ENCODE measurements at regions not wholly inside any gene's neighbourhood (a gene's known extent, or its start where the extent isn't known, plus 50 kb on each side); places are given as distances from the start of the nearest gene placed in this dataset.

- Histone ChIP-seq H3K56ac (replicated peaks; ENCODE audit: insufficient read length, low read depth, low read length) (no peak overlapping the region), H3K9me3 (ENCODE audit: insufficient read depth in 2 of 2, low read depth in 1 of 2, low read length in 1 of 2) (no peaks in the 10 kb centered on the region), H3K4me1 (replicated peaks in 1 of 4; ENCODE audit: control insufficient read depth in 3 of 4, insufficient read depth in 4 of 4, low read length in 3 of 4) (no peaks in the 10 kb centered on the region), H2BK15ac (ENCODE audit: low read length) (no peak overlapping the region), H3K23me2 (ENCODE audit: low read depth, low read length) (no peaks in the 10 kb centered on the region; the same call in 1 of the 2 replicates), H3K23ac (ENCODE audit: insufficient read length) (no peak overlapping the region), H3K27me3 (replicated peaks in 1 of 4; ENCODE audit: control insufficient read depth in 3 of 4, extremely low read depth in 1 of 4, insufficient read depth in 3 of 4, low read length in 3 of 4) (no peaks in the 10 kb centered on the region), H3K9ac (replicated peaks in 1 of 4; ENCODE audit: extremely low read depth in 1 of 4, low read depth in 3 of 4, low read length in 3 of 4) (no peak overlapping the region), H3K27ac (ENCODE audit: low read depth, low read length) (no peak overlapping the region), H4K8ac (ENCODE audit: extremely low read depth, insufficient read depth, low read length) (no peak overlapping the region), H3K36me3 (ENCODE audit: control insufficient read depth in 2 of 4, insufficient read depth in 4 of 4, low read length in 3 of 4) (no peaks in the 10 kb centered on the region), H3K4ac (replicated peaks; ENCODE audit: insufficient read length, low read depth, low read length) (no peak overlapping the region), H4K91ac (replicated peaks; ENCODE audit: insufficient read length, low read length) (no peak overlapping the region), H3K79me2 (ENCODE audit: control insufficient read depth in 1 of 2, insufficient read depth in 2 of 2, low read length in 2 of 2) (no peaks in the 10 kb centered on the region), H3K18ac (ENCODE audit: extremely low read depth, low read length) (no peak overlapping the region), H2BK120ac (replicated peaks; ENCODE audit: low read depth, low read length) (no peak overlapping the region), H4K20me1 (replicated peaks in 1 of 2; ENCODE audit: control insufficient read depth in 1 of 2, insufficient read depth in 2 of 2, low read length in 2 of 2) (no peaks in the 10 kb centered on the region), H3K4me2 (ENCODE audit: insufficient read depth in 1 of 2, low read depth in 2 of 2, low read length in 2 of 2) (no peak overlapping the region), H2AFZ (ENCODE audit: low read length) (no peak overlapping the region), H2BK12ac (ENCODE audit: low read depth, low read length) (no peak overlapping the region), H3K79me1 (ENCODE audit: low read depth, low read length) (no peaks in the 10 kb centered on the region), H2BK20ac (ENCODE audit: low read length) (no peak overlapping the region), H2AK5ac (ENCODE audit: low read depth, low read length) (no peak overlapping the region), H3K14ac (ENCODE audit: insufficient read length) (no peak overlapping the region), H2BK5ac (ENCODE audit: low read depth, low read length) (no peak overlapping the region), H3K4me3 (ENCODE audit: extremely low read depth in 1 of 4, insufficient read depth in 2 of 4, low read depth in 3 of 4, low read length in 4 of 4) (no peak overlapping the region), H4K5ac (ENCODE audit: insufficient read length, low read depth, low read length) (no peak overlapping the region)
- FAIRE-seq (no peak), DNase-seq (ENCODE audit: low read depth in 1 of 2, low spot score in 2 of 2) (no peak)
- 84% methylated on average over 4 of the region's 4 CpGs; no CpG with 5 or more reads in 1 of the 2 experiments for WGBS, 2 experiments (ENCODE audit: extremely low coverage in 1 of 2, insufficient coverage in 1 of 2, insufficient read length in 1 of 2, insufficient replicate concordance in 2 of 2, low coverage in 1 of 2, low lambda C conversion rate in 2 of 2, missing lambda C conversion rate in 1 of 2)
- ChIA-PET POLR2A (ENCODE audit: partially characterized antibody) (no interaction called here), CTCF (ENCODE audit: partially characterized antibody) (interaction anchor here (1.7 to 2.0 kb wide), 2 partner anchors 11 to 25 kb away, joined by 3 to 7 read pairs; no protein-coding TSS in a partner anchor)
- TF ChIP-seq SAP30 (IDR thresholded peaks at IDR 0.05; ENCODE audit: insufficient read depth, insufficient replicate concordance, low read length) (no peak), BRCA1 (IDR thresholded peaks at IDR 0.05; ENCODE audit: low read depth, low read length) (no peak), SRF (IDR thresholded peaks at IDR 0.05; ENCODE audit: low read depth, low read length) (no peak)
Observed at GRCh38 chr17:56098746-56099145, 54.5 kb upstream of the ANKFN1 start.
